ENCODE measurements at regions not wholly inside any gene's neighbourhood (a gene's known extent, or its start where the extent isn't known, plus 50 kb on each side); places are given as distances from the start of the nearest gene placed in this dataset.

- TF ChIP-seq, protein P1, sequence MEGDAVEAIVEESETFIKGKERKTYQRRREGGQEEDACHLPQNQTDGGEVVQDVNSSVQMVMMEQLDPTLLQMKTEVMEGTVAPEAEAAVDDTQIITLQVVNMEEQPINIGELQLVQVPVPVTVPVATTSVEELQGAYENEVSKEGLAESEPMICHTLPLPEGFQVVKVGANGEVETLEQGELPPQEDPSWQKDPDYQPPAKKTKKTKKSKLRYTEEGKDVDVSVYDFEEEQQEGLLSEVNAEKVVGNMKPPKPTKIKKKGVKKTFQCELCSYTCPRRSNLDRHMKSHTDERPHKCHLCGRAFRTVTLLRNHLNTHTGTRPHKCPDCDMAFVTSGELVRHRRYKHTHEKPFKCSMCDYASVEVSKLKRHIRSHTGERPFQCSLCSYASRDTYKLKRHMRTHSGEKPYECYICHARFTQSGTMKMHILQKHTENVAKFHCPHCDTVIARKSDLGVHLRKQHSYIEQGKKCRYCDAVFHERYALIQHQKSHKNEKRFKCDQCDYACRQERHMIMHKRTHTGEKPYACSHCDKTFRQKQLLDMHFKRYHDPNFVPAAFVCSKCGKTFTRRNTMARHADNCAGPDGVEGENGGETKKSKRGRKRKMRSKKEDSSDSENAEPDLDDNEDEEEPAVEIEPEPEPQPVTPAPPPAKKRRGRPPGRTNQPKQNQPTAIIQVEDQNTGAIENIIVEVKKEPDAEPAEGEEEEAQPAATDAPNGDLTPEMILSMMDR (IDR thresholded peaks at IDR 0.05) = no peak
- no peak for TF ChIP-seq POLR2AphosphoS5 (IDR thresholded peaks at IDR 0.05; ENCODE audit: low read depth, low read length)
- TF ChIP-seq, protein P2, sequence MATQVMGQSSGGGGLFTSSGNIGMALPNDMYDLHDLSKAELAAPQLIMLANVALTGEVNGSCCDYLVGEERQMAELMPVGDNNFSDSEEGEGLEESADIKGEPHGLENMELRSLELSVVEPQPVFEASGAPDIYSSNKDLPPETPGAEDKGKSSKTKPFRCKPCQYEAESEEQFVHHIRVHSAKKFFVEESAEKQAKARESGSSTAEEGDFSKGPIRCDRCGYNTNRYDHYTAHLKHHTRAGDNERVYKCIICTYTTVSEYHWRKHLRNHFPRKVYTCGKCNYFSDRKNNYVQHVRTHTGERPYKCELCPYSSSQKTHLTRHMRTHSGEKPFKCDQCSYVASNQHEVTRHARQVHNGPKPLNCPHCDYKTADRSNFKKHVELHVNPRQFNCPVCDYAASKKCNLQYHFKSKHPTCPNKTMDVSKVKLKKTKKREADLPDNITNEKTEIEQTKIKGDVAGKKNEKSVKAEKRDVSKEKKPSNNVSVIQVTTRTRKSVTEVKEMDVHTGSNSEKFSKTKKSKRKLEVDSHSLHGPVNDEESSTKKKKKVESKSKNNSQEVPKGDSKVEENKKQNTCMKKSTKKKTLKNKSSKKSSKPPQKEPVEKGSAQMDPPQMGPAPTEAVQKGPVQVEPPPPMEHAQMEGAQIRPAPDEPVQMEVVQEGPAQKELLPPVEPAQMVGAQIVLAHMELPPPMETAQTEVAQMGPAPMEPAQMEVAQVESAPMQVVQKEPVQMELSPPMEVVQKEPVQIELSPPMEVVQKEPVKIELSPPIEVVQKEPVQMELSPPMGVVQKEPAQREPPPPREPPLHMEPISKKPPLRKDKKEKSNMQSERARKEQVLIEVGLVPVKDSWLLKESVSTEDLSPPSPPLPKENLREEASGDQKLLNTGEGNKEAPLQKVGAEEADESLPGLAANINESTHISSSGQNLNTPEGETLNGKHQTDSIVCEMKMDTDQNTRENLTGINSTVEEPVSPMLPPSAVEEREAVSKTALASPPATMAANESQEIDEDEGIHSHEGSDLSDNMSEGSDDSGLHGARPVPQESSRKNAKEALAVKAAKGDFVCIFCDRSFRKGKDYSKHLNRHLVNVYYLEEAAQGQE (IDR thresholded peaks at IDR 0.05; ENCODE audit: insufficient read depth in 1 of 2, low read depth in 2 of 2, low read length in 1 of 2) = no peak
Measured at GRCh38 chr20:51979226-51979625, 176.9 kb upstream of the SALL4 start.
